Activated naive CD8-positive, alpha-beta T cell treated with anti-CD3 and anti-CD28 coated beads, Interleukin-2, amount 50 U/mL, for 24 hours (primary cell): ENCODE measurements at regions not wholly inside any gene's neighbourhood (a gene's known extent, or its start where the extent isn't known, plus 50 kb on each side); places are given as distances from the start of the nearest gene placed in this dataset.
"Not testable (repeated sequence)": the region's sequence is repeated elsewhere in the genome, so short reads cannot be mapped to it uniquely, and the experiment has no call there.

ENCODE experiments used
- ATAC-seq: fragments of 150-1000 bp; cut with Tn5 transposase; one replicate; pipeline ENCODE4 v1.10.0; 2021
- DNase-seq: peaks from one replicate; pipeline ENCODE4 v3.0.0; 2021
- H3K27ac Mint-ChIP-seq: one replicate; pipeline ENCODE4 v1.8.0; 2021; ENCODE audit warnings: mild to moderate bottlenecking, mixed read lengths
- H3K27me3 Mint-ChIP-seq: one replicate; pipeline ENCODE4 v1.8.0; 2021; ENCODE audit warnings: mixed read lengths
- H3K36me3 Mint-ChIP-seq: one replicate; pipeline ENCODE4 v1.8.0; 2021; ENCODE audit warnings: low read depth, mixed read lengths
- H3K4me1 Mint-ChIP-seq: one replicate; pipeline ENCODE4 v1.8.0; 2021; ENCODE audit warnings: mixed read lengths
- H3K4me3 Mint-ChIP-seq: one replicate; pipeline ENCODE4 v1.8.0; 2021; ENCODE audit warnings: mild to moderate bottlenecking, moderate library complexity, mixed read lengths
- H3K9me3 Mint-ChIP-seq: one replicate; pipeline ENCODE4 v1.8.0; 2021; ENCODE audit warnings: mixed read lengths

DNA sequence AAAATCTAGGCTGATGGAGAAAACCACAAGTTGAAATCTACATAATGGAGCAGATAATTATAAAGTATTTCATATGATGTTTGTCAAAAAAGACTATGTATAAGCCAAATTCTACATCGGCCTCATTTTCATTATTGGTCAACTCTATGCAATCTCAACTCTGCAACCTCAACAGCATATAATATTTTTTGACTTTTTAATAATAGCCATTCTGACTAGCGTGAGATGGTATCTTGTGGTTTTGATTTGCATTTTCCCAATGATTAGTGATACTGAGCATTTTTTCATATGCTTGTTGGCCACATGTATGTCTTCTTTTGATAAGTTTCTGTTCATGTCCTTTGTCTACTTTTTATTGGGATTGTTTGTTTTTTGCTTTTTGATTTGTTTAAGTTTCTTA is 496.1 kb upstream of the SLC39A10 start:
- H3K9me3 Mint-ChIP-seq: no peaks in the 10 kb centered on the region
- H3K27me3 Mint-ChIP-seq: no peaks in the 10 kb centered on the region
- no peak for DNase-seq
- no peak for ATAC-seq
- H3K36me3 Mint-ChIP-seq: no peaks in the 10 kb centered on the region
- no peak overlapping the region for H3K27ac Mint-ChIP-seq
- H3K4me1 Mint-ChIP-seq: no peaks in the 10 kb centered on the region
- H3K4me3 Mint-ChIP-seq: no peak overlapping the region

- DNase-seq: no peak
- no peaks in the 10 kb centered on the region for H3K9me3 Mint-ChIP-seq
- H3K27me3 Mint-ChIP-seq: no peaks in the 10 kb centered on the region
Measured at GRCh38 chr2:195151711-195152110, 505.3 kb upstream of the SLC39A10 start.

DNA sequence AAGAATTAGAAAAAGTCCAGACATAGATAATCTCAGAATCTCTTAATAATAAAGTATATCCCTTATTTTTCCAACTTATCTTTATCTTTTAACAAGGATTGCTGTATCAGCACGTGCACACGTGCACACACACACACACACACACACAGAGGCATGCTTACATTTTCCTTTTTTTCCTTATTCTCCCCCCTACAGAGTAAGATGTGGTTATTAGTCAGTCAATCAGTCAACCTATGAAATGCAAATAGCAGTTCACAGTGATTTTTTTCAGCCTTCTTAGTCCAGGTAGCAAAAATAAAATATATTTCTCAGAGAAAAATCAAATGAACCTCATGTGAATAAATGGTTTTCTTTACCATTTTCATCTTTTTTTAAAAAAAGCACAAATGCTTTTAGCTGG is 506.2 kb upstream of the SLC39A10 start:
- no peaks in the 10 kb centered on the region for H3K27me3 Mint-ChIP-seq
- H3K4me3 Mint-ChIP-seq: no peak overlapping the region
- DNase-seq (no peak), ATAC-seq (no peak)
- H3K36me3 Mint-ChIP-seq: no peaks in the 10 kb centered on the region
- no peak overlapping the region for H3K27ac Mint-ChIP-seq
- H3K4me1 Mint-ChIP-seq: no peaks in the 10 kb centered on the region
- no peaks in the 10 kb centered on the region for H3K9me3 Mint-ChIP-seq

More at GRCh38 chr2:195151711-195152110, 505.3 kb upstream of the SLC39A10 start:
- H3K36me3 Mint-ChIP-seq: no peaks in the 10 kb centered on the region
- ATAC-seq: no peak
- no peaks in the 10 kb centered on the region for H3K4me1 Mint-ChIP-seq
- H3K27ac Mint-ChIP-seq: no peak overlapping the region
- no peak overlapping the region for H3K4me3 Mint-ChIP-seq

DNA sequence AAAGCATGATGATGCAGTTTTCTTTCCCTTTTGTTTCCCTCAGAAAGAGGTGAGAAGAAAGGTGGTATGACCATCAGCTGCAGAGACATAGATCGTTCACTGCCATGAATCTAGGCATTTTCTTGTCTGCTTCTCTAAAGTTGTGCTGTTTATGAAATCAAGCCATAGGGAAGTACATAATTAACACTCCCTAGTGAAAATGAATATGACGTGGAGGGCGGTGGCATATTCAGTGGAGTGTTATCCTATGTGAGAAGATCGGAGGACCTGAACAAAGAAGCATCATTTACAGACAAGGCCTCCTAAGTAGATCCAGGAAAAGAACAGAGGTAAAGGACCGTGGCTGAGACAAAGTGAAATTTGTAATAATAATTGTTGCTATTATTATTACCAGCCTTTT is 509.0 kb upstream of the SLC39A10 start:
- Mint-ChIP-seq H3K4me1 (no peaks in the 10 kb centered on the region), H3K4me3 (no peak overlapping the region), H3K36me3 (no peaks in the 10 kb centered on the region), H3K27me3 (no peaks in the 10 kb centered on the region), H3K9me3 (peaks cover 9% of the 10 kb centered on the region), H3K27ac (no peak overlapping the region)
- DNase-seq (no peak), ATAC-seq (no peak)

DNA sequence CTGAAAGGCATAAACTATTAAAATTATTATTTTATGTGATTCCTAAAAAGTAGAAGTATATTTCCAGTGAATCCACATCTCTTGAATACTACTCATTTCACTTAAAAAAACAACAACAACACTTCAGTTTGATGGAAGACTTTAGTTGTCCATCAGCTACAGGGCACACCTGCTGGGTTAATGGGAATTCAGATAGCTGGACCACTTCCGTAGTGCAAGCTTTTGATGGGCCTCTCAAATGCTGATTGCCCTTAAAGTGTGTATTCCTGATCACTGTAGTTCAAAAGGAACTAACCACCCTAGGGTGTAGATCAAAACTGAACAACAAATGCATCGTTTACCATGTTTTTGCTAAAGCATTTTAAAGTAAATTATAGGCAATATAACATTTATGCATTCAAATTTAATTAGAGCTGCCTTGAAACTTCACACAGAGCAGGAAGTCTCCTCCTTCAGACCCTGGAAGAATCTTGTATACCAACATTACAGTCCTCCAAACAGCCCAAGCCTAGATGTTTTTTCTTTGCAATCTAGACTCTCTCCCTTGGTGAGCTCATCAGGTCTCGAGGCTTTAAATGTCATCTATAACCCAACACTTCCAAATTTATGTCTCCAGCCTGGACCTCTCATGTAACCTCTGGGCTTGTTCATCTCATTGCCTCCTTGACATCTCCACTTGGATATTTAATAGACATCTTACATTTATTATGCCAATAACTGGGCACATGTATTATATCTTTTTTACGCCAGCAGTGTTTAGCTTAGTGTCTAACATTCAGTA is 510.1 kb upstream of the SLC39A10 start:
- Mint-ChIP-seq H3K27me3 (no peaks in the 10 kb centered on the region), H3K9me3 (peaks cover 9% of the 10 kb centered on the region), H3K27ac (no peak overlapping the region), H3K4me1 (no peaks in the 10 kb centered on the region), H3K4me3 (no peak overlapping the region), H3K36me3 (no peaks in the 10 kb centered on the region)
- no peak for DNase-seq
- no peak for ATAC-seq

DNA sequence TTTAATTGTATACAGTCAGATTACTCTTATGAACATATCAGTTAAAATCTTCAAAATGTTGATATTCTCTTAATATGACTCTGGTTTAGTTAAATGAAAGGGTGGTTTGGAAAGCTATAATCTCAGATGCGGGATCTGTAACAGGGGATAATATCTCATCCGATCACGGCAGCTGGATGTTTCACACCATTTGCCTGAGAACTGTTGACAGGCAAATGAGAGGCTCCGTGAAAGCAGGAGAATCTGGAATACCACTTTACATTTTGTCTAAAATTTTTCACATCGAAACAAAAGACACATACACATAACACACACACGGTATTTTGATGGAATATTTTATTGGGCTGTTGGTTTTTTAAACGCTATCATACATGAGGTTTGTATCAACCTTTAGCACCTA is 518.6 kb upstream of the SLC39A10 start:
- no peaks in the 10 kb centered on the region for H3K4me1 Mint-ChIP-seq
- no peaks in the 10 kb centered on the region for H3K27me3 Mint-ChIP-seq
- H3K9me3 Mint-ChIP-seq: no peaks in the 10 kb centered on the region
- no peaks in the 10 kb centered on the region for H3K36me3 Mint-ChIP-seq
- ATAC-seq: no peak
- DNase-seq: no peak
- no peak overlapping the region for H3K4me3 Mint-ChIP-seq
- no peak overlapping the region for H3K27ac Mint-ChIP-seq

GRCh38 chr2:195125889-195126288 is 531.1 kb upstream of the SLC39A10 start:
- ATAC-seq, H3K9me3 Mint-ChIP-seq, H3K4me3 Mint-ChIP-seq: not testable (repeated sequence)

DNA sequence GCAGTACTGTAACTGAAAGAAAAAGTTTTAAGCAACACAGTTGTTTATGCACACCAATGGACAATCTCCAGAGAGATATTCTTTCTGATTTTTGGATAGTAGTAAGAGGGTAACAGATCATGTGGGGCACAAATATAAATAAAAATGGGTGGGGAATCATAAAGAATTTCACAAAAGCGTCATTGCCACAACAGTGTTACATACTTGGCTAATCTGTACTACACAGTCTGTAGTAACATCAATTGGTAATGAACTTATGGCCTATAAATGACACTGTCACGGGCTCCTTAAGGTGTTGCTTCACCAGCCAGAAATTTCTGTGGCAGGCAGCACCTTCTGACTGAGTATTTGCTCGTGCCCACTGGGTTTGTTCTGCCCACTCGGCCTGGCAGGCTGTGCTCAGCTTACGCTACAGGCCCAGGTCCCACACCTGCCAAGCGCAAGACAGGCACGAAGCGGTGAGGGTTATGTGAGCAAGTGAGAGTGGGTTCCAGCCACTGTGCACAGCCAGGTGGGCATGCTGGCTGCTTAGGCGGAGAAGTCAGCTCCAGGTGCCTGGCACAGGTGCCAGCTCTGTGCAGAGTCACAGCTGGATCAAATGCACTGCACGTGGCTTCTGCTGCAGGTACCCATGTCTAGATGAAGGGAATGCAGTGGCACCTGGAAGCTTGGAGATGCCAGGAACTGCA is 532.5 kb upstream of the SLC39A10 start:
- H3K27me3 Mint-ChIP-seq: no peaks in the 10 kb centered on the region
- no peaks in the 10 kb centered on the region for H3K4me1 Mint-ChIP-seq
- no peak for ATAC-seq
- no peak overlapping the region for H3K27ac Mint-ChIP-seq
- no peak for DNase-seq
- no peaks in the 10 kb centered on the region for H3K9me3 Mint-ChIP-seq
- H3K4me3 Mint-ChIP-seq: no peak overlapping the region
- no peaks in the 10 kb centered on the region for H3K36me3 Mint-ChIP-seq

More at GRCh38 chr2:195125889-195126288, 531.1 kb upstream of the SLC39A10 start:
- not testable (repeated sequence) for H3K36me3 Mint-ChIP-seq, H3K27ac Mint-ChIP-seq, H3K4me1 Mint-ChIP-seq, H3K27me3 Mint-ChIP-seq, DNase-seq

- Mint-ChIP-seq H3K27me3 (no peaks in the 10 kb centered on the region), H3K36me3 (no peaks in the 10 kb centered on the region), H3K4me3 (no peak overlapping the region), H3K9me3 (no peaks in the 10 kb centered on the region), H3K27ac (no peak overlapping the region), H3K4me1 (no peaks in the 10 kb centered on the region)
- DNase-seq (no peak), ATAC-seq (no peak)
Measured at GRCh38 chr2:195122653-195123052, 534.4 kb upstream of the SLC39A10 start.

DNA sequence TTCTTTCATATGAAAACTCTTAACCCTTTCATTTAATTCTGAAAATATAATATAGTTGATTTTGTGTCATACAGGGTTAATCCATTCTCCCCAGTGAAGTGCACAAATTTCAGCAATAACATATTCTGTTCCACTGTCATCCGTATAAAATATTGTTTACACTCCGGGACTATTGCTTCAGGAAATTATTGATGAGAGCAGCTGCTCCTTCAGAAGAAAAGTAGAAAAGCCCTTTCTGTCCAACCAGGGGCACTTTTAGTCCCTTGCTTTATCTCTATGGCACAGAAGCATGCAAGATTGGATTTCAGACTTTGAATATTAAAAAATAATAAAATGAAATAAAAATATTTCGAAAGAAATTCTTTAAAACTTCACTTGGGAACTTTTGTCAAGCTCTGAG is 535.7 kb upstream of the SLC39A10 start:
- Mint-ChIP-seq H3K4me3 (no peak overlapping the region), H3K36me3 (no peaks in the 10 kb centered on the region), H3K4me1 (no peaks in the 10 kb centered on the region), H3K27me3 (no peaks in the 10 kb centered on the region), H3K9me3 (no peaks in the 10 kb centered on the region), H3K27ac (no peak overlapping the region)
- ATAC-seq (no peak), DNase-seq (no peak)

- Mint-ChIP-seq H3K4me3 (no peak overlapping the region), H3K4me1 (no peaks in the 10 kb centered on the region), H3K27ac (no peak overlapping the region), H3K36me3 (no peaks in the 10 kb centered on the region), H3K27me3 (no peaks in the 10 kb centered on the region), H3K9me3 (no peaks in the 10 kb centered on the region)
- DNase-seq (no peak), ATAC-seq (no peak)
Measured at GRCh38 chr2:195119231-195119630, 537.8 kb upstream of the SLC39A10 start.

GRCh38 chr2:195118276-195118675 is 538.8 kb upstream of the SLC39A10 start:
- no peak overlapping the region for H3K4me3 Mint-ChIP-seq
- H3K27me3 Mint-ChIP-seq: no peaks in the 10 kb centered on the region
- DNase-seq: no peak
- no peaks in the 10 kb centered on the region for H3K9me3 Mint-ChIP-seq
- no peak overlapping the region for H3K27ac Mint-ChIP-seq
- no peaks in the 10 kb centered on the region for H3K36me3 Mint-ChIP-seq
- H3K4me1 Mint-ChIP-seq: no peaks in the 10 kb centered on the region
- no peak for ATAC-seq

DNA sequence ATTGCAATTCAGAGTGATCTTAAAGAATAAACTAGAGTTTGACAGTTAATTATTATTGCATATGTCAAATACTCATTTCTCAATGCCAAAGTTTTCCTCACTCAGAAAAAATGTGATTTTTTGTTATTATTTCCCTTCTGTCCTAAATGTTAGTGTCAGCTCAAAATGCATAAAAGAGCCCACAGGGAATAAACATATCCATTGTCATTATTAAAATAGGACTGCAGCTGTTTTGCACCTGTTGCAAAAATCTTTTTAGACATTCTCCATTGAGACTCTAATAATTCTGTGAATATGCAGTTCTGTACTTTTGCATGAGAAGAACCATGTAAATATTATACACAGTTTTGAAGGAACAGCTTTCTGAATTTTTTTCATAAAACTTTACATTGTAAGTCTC is 540.0 kb upstream of the SLC39A10 start:
- Mint-ChIP-seq H3K4me3 (no peak overlapping the region), H3K27me3 (no peaks in the 10 kb centered on the region), H3K27ac (no peak overlapping the region), H3K9me3 (no peaks in the 10 kb centered on the region), H3K4me1 (no peaks in the 10 kb centered on the region), H3K36me3 (no peaks in the 10 kb centered on the region)
- ATAC-seq (no peak), DNase-seq (no peak)

- no peak for ATAC-seq
- Mint-ChIP-seq H3K27me3 (no peaks in the 10 kb centered on the region), H3K9me3 (peaks cover 2% of the 10 kb centered on the region), H3K4me1 (no peaks in the 10 kb centered on the region), H3K36me3 (no peaks in the 10 kb centered on the region), H3K27ac (no peak overlapping the region), H3K4me3 (no peak overlapping the region)
- no peak for DNase-seq
Measured at GRCh38 chr2:195115738-195116137, 541.3 kb upstream of the SLC39A10 start.

DNA sequence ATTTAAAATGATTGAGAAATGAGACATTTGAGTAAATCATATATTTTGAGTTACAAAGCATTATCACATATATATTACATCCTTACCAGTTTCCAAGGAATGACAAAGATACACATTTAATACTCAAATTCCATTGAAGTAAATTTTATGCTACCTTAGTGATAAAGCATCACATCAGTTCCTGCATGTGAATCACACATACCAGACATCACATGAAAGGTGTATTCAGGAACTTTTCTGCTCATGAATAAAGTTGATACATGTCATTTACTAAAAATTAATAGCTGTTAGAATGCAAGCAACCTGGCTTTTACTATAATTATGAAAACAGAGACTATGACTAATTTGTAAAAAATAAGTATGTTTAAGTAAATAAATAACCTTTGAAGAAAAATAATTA is 548.8 kb upstream of the SLC39A10 start:
- peaks cover 4% of the 10 kb centered on the region for H3K9me3 Mint-ChIP-seq
- no peak for DNase-seq
- ATAC-seq: no peak
- H3K4me1 Mint-ChIP-seq: no peaks in the 10 kb centered on the region
- no peaks in the 10 kb centered on the region for H3K36me3 Mint-ChIP-seq
- H3K27ac Mint-ChIP-seq: no peak overlapping the region
- no peak overlapping the region for H3K4me3 Mint-ChIP-seq
- no peaks in the 10 kb centered on the region for H3K27me3 Mint-ChIP-seq
